ENCODE measurements at regions not wholly inside any gene's neighbourhood (a gene's known extent, or its start where the extent isn't known, plus 50 kb on each side); places are given as distances from the start of the nearest gene placed in this dataset.

DNA sequence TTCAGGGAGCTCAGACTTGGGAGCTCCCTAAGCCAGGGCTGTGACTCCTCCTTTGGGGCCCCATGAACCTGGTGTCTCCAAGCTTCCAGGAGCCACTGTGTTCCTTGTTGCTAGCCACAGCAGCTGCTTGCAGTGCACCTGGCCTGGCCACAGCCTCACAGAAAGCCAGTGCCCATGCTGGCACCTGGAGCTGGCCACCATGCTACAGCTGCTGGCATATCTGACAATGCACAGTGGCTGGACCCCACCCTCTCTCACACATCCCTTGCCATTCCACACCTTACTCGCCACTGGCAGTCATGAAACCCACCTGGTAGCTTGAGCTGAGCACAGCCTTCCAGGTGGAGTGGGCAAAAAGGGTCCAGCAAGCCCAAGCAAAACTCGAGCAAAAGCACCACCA is 441.7 kb downstream of the ARAP2 start:
- no peak for TF ChIP-seq GLIS3 (CRISPR knock-in tag; IDR thresholded peaks at IDR 0.05)
- TF ChIP-seq TCF4 (CRISPR knock-in tag; IDR thresholded peaks at IDR 0.05; ENCODE audit: borderline replicate concordance) = no peak
- TF ChIP-seq ESRRG (CRISPR knock-in tag; IDR thresholded peaks at IDR 0.05) = no peak
- no peak for TF ChIP-seq ISL1 (CRISPR knock-in tag; IDR thresholded peaks at IDR 0.05)
- TF ChIP-seq CREB5 (CRISPR knock-in tag; IDR thresholded peaks at IDR 0.05; ENCODE audit: low read depth) = no peak
- TF ChIP-seq RARB (CRISPR knock-in tag; IDR thresholded peaks at IDR 0.05) = no peak
- TF ChIP-seq POU6F1 (CRISPR knock-in tag; IDR thresholded peaks at IDR 0.05; ENCODE audit: borderline replicate concordance, low read depth) = no peak

All from SK-N-SH treated with all-trans-retinoic acid at 6 μM for 48 hours (cell line).